ENCODE measurements at regions not wholly inside any gene's neighbourhood (a gene's known extent, or its start where the extent isn't known, plus 50 kb on each side); places are given as distances from the start of the nearest gene placed in this dataset.

DNA sequence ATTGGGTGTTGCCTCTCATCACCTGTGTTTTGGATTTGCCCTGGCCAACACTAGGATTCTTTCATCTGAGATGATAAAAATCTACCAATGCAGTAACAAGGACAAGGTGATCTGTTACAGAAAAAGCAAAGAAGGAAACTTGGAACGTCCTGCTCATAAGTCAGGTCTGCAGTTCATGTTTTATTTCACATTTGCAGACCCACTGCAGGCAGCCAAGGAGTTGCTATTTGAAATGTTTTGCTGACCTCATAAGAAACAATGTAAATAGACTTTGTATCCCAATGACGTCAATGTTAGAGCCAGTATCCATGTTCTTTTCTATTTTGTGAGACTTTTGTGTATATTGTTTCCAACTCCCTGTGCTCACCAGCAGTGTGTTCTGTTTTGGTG, 312.9 kb downstream of the DEPDC1B start:
- Mint-ChIP-seq H3K27ac (no peak overlapping the region), H3K36me3 (ENCODE audit: low read depth) (no peaks in the 10 kb centered on the region), H3K4me3 (no peak overlapping the region)

DNA sequence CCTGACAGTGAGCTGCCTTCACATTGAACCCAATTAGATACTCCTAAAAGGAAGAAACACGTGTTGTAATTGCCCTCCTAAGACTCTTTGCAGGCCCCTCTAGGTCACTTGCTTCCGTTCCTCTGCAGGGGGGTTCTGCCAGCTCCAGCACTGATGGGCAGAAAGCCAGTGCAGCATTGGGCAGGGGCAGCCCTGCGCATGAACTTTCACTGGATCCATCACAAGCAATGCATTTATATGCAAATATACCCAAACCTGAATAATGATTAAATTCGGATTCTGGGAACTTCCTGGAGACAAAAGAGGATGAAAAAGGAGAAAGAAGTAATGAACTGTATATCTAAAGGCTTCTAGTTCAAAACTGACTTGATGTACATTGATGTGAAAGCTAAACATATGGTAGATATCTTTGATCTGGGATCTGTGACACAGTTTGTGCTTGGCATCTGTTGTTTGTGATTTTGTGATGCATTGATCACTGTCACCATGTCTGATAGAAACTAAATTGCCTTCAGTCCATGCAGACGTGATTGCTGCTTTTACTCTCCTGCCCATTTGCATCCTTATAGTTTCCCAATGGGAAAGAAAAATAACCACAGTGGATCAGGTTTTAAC, 313.4 kb downstream of the DEPDC1B start:
- Mint-ChIP-seq H3K4me3 (no peak overlapping the region), H3K9me3 (no peaks in the 10 kb centered on the region), H3K27me3 (ENCODE audit: insufficient read depth) (peaks cover 67% of the 10 kb centered on the region), H3K27ac (no peak overlapping the region), H3K36me3 (ENCODE audit: low read depth) (no peaks in the 10 kb centered on the region), H3K4me1 (no peaks in the 10 kb centered on the region)
- Histone ChIP-seq H3K27me3 (ENCODE audit: control insufficient read depth, insufficient read depth, low read length, poor library complexity, severe bottlenecking) (peaks cover 86% of the 10 kb centered on the region), H3K4me1 (ENCODE audit: control insufficient read depth, insufficient read depth, low read length) (no peaks in the 10 kb centered on the region), H3K4me3 (ENCODE audit: low read length) (no peak overlapping the region), H3K27ac (ENCODE audit: low read depth, low read length) (no peak overlapping the region), H3K9me3 (ENCODE audit: control insufficient read depth, low read length) (no peaks in the 10 kb centered on the region), H3K9ac (ENCODE audit: extremely low read depth, low read length, poor library complexity, severe bottlenecking) (no peak overlapping the region), H3K36me3 (ENCODE audit: control insufficient read depth, insufficient read depth, low read length) (no peaks in the 10 kb centered on the region)
- 46 to 59% methylated on average over 2 to 5 of the region's 5 CpGs for WGBS, 2 experiments (ENCODE audit: insufficient coverage in 1 of 2, insufficient read length in 1 of 2)
- TF ChIP-seq, protein P1, sequence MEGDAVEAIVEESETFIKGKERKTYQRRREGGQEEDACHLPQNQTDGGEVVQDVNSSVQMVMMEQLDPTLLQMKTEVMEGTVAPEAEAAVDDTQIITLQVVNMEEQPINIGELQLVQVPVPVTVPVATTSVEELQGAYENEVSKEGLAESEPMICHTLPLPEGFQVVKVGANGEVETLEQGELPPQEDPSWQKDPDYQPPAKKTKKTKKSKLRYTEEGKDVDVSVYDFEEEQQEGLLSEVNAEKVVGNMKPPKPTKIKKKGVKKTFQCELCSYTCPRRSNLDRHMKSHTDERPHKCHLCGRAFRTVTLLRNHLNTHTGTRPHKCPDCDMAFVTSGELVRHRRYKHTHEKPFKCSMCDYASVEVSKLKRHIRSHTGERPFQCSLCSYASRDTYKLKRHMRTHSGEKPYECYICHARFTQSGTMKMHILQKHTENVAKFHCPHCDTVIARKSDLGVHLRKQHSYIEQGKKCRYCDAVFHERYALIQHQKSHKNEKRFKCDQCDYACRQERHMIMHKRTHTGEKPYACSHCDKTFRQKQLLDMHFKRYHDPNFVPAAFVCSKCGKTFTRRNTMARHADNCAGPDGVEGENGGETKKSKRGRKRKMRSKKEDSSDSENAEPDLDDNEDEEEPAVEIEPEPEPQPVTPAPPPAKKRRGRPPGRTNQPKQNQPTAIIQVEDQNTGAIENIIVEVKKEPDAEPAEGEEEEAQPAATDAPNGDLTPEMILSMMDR (conservative IDR thresholded peaks at IDR 0.05) = no peak
- DNase-seq = no peak

More for the DNA sequence above, 312.9 kb downstream of the DEPDC1B start:
- 80 to 94% methylated on average over 1 to 2 of the region's 2 CpGs for WGBS, 2 experiments (ENCODE audit: insufficient coverage in 1 of 2, insufficient read length in 1 of 2)
- Histone ChIP-seq H3K4me1 (ENCODE audit: control insufficient read depth, insufficient read depth, low read length) (no peaks in the 10 kb centered on the region), H3K27ac (ENCODE audit: low read depth, low read length) (no peak overlapping the region), H3K36me3 (ENCODE audit: control insufficient read depth, insufficient read depth, low read length) (no peaks in the 10 kb centered on the region), H3K9ac (ENCODE audit: extremely low read depth, low read length, poor library complexity, severe bottlenecking) (no peak overlapping the region), H3K27me3 (ENCODE audit: control insufficient read depth, insufficient read depth, low read length, poor library complexity, severe bottlenecking) (peaks cover 91% of the 10 kb centered on the region), H3K9me3 (ENCODE audit: control insufficient read depth, low read length) (no peaks in the 10 kb centered on the region), H3K4me3 (ENCODE audit: low read length) (no peak overlapping the region)
- TF ChIP-seq, protein P1 (conservative IDR thresholded peaks at IDR 0.05) = no peak
- Mint-ChIP-seq H3K4me1 (no peaks in the 10 kb centered on the region), H3K27me3 (ENCODE audit: insufficient read depth) (peaks cover 71% of the 10 kb centered on the region), H3K9me3 (no peaks in the 10 kb centered on the region)
- no peak for DNase-seq

DNA sequence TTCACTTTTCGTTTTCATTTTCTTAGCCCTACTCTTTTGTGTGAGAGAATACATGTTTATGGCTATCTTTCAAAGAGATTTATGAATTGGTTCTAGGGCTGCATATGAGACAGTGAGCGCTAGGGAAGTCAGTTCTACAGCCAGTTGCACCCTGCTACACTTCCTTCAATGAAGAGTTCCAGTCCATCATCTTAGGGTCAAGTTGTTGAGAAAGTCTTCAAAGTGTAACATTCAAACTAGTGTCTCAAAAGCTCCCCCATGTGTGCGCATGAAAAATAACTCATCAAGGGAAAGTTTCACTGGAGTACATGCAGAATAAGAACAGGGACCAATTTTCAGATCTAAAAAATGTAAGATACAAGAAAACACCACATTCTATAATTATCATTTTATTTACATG, 317.2 kb downstream of the DEPDC1B start:
- Histone ChIP-seq H3K36me3 (ENCODE audit: control insufficient read depth, insufficient read depth, low read length) (no peaks in the 10 kb centered on the region), H3K4me1 (ENCODE audit: control insufficient read depth, insufficient read depth, low read length) (no peaks in the 10 kb centered on the region), H3K27me3 (ENCODE audit: control insufficient read depth, insufficient read depth, low read length, poor library complexity, severe bottlenecking) (peaks cover 63% of the 10 kb centered on the region), H3K9ac (ENCODE audit: extremely low read depth, low read length, poor library complexity, severe bottlenecking) (no peak overlapping the region), H3K27ac (ENCODE audit: low read depth, low read length) (no peak overlapping the region), H3K9me3 (ENCODE audit: control insufficient read depth, low read length) (no peaks in the 10 kb centered on the region), H3K4me3 (ENCODE audit: low read length) (no peak overlapping the region)
- TF ChIP-seq, protein P1 (conservative IDR thresholded peaks at IDR 0.05) = peak; percentile 57
- H3K4me3 Mint-ChIP-seq = no peak overlapping the region
- no peaks in the 10 kb centered on the region for H3K9me3 Mint-ChIP-seq
- H3K36me3 Mint-ChIP-seq (ENCODE audit: low read depth) = no peaks in the 10 kb centered on the region
- WGBS, 2 experiments (ENCODE audit: insufficient coverage in 1 of 2, insufficient read length in 1 of 2) = 70 to 74% methylated on average over 2 to 3 of the region's 3 CpGs
- no peaks in the 10 kb centered on the region for H3K4me1 Mint-ChIP-seq
- peaks cover 32% of the 10 kb centered on the region for H3K27me3 Mint-ChIP-seq (ENCODE audit: insufficient read depth)
- no peak overlapping the region for H3K27ac Mint-ChIP-seq
- no peak for DNase-seq
